IPS DF 4.7 (cell line): ENCODE measurements at regions not wholly inside any gene's neighbourhood (a gene's known extent, or its start where the extent isn't known, plus 50 kb on each side); places are given as distances from the start of the nearest gene placed in this dataset.

Source experiments
- DNase-seq: peaks from one replicate; pipeline ENCODE4 v3.0.0-alpha.2; 2013; ENCODE audit warnings: low spot score; ENCODE audit errors: extremely low read depth

- no peak for DNase-seq
Measured at GRCh38 chrX:69278031-69278687, 112.9 kb upstream of the PJA1 start.

GRCh38 chrX:69277369-69277990, 112.2 kb upstream of the PJA1 start:
- DNase-seq: no peak

DNA sequence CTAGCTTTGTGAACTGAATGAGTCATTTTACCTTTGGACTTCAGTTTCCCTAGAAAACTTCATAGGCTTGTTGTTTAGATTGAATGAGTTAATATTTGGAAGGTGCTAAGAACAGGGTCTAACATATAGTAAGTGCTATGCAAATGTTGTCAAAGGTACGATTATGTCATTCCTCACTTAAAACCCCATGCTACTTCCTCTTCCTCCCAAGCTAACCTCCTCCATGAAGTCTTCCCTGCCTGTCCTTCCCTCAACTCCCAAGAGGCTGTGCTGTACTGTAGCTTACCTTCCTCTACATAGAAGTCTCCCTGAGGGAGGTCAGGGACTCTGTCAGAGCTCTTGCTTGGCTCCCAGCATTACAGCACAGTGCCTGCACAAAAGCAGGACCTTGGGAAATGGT, 103.4 kb upstream of the PJA1 start:
- no peak for DNase-seq

DNA sequence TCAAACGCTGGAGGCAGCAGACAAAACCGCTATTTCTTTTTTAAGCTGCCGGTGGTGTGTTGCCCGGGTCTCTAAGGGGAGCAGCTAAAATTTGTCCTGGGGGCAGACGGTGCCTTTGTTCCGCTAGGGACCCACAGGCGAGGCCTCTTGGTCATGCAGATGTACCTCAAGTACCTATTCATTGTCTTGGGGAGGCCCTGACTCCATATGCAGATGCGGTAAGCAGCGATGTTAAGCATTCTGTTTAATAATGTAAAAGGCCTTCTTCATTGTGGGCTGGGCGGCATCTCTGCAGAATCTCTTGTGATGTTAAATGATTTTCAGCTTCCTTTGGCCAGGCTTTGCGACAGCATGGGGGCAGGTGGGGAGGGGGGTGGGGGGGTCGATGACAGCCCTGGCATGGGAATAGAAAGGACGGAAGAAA, 98.9 kb upstream of the PJA1 start:
- DNase-seq: peak; percentile 49

- no peak for DNase-seq
Measured at GRCh38 chrX:69263251-69263820, 98.1 kb upstream of the PJA1 start.

DNA sequence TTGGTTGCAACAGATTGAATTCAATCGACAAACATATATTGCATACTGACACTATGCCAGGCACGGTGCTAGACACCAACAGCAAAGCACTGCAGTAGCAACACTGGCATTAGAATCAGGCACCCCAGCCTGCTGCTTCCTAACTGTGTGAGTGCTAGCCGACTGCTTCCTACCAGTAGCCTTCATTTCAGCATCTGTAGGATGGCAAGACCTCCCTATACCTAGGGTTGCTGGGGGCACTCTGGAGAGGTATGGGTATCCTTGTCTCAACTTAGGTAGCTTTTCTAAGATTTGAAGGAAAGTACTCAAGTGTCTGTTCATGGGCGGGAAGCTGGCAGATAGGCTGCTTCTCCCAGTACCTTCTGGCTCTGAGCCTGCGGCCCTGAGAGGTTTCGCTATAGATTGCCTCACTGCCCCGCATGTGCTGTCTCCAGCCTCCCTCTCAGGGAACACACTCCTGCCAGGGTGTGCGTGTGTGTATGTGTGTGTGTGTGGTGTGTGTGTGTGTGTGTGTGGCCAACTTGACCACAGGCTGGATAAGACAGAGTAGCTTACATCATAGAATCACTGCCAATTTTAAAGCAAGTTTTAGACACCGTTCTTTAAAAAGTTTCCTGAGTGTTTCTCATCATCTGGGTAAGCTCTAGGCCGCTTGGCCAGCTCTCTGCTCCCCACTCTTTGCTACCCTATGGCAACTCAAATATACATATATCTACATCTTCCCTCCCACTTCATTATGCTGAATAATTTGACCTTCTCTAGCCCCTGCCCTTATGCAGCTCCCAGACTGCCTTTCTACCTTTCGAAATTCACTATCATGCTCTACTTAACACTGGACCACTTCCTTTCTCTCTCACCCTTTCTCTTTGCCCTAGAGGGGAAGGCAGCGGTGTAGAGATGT, 97.0 kb upstream of the PJA1 start:
- DNase-seq: no peak

- no peak for DNase-seq
Measured at GRCh38 chrX:69260169-69260568, 94.9 kb upstream of the PJA1 start.

GRCh38 chrX:69258893-69259292, 93.6 kb upstream of the PJA1 start:
- DNase-seq: no peak

GRCh38 chrX:69257499-69258127, 92.4 kb upstream of the PJA1 start:
- DNase-seq: no peak

DNA sequence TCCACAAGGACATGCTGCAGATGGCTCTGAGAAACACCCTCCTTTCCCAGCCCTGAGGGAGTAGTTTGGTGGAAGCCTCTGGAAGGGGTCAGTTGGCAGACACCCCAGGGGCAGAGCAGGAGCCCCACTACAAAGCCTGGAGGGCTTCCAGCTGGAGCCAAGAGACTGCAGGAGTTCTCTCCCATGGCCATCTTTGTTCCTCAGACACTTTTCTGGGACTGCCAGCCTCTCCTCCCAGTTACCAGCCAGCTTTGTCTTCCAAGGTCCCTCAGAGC, 91.0 kb upstream of the PJA1 start:
- DNase-seq: no peak

DNA sequence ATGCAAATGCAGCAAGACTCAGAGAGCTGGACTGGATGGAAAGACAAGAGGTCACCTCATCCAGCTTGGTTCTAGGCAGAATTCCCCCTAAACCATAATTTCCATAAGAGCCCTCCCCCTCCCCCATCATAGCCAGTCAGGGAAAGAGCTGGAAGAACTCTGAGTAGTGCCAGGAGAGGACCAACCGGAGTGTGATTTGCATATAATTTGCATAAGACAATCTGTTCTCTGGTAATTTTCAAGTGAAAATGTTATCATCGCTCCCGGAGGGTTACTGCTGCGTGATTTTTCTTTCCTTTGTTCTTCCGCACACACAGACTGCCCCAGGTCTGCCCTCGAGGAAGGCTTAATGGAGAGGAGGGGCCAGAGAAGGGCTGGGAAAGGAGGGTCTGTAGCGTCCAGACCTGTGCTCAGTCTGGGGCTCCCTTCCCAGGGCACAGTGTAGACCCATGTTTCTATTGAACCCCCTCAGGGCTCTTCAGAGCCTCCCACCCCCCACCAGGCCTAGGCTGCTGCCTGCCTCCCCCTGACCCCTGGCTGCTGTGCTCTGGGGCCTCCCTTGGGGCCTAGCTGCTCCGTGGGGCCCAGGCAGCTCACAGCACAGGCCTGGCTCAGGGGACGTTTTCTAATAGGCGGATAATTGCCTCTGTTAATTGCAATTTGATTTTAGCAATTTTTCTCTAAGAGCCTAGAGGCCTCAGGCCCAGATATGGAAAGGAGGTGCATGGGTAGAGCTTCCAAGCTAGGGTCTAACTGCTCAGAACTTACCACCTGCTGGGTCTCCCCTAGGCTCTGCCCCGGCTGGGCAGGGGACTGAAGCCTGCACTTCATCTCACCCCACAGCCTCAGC, 90.4 kb upstream of the PJA1 start:
- DNase-seq: no peak

- DNase-seq: no peak
Measured at GRCh38 chrX:69253821-69254220, 88.6 kb upstream of the PJA1 start.

GRCh38 chrX:69243276-69243675, 78.0 kb upstream of the PJA1 start:
- DNase-seq: no peak

DNA sequence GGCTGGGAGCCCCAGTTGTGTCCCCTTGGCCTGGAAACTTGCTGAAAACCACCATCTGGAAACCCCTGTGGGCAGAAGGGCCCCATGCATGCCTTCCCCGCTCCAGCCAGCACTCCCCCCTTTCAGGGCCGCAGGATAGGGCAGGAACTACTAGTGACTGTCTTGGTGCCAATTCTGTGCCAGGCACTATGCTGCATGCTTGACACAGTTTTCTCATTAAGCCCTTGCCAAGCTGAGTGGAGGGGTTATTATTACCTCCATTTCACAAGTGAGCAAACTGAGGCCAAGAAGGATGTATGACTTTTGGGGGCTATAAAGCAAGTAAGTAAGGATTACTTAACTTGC, 73.6 kb upstream of the PJA1 start:
- DNase-seq: no peak

DNA sequence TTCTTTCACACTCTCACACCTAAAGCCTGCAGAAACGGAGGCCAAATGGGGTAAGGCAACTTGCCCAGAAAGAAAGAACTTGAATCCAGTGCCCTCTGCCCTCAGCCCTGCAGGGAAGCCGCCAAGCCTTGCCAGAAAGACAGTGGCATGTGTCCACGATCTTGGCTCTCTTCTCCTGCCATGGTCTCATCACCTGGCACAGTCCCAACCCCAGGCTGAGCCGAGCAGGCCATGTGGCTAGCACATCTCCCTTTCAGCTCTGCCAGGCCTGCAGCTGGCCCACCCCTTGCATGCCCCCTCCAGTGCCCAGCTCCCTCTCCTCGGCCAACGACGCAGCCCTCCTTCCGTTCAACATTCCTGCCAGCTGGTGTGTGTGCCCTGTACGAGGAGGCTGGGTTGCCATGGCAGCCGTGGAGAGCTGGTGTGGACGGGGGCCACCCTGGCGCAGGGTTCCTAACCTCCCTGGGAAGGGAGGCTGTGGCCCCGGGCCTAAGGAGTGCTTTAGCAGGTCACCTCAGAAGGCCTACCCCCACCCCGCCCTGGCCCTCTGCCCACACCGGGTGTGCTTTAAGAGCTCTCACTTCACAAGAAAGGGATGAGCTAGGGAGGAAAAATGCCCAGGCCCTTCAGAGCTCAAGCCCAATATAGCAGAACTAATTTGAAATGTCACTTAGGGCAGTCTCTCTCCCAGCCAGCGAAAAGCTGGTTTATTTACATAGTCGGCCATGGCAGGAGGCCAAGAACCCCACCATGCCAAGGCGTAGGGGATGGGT, 73.0 kb upstream of the PJA1 start:
- DNase-seq: no peak

- no peak for DNase-seq
Measured at GRCh38 chrX:69237236-69237635, 72.0 kb upstream of the PJA1 start.

- no peak for DNase-seq
Measured at GRCh38 chrX:69236641-69237040, 71.4 kb upstream of the PJA1 start.

GRCh38 chrX:69234624-69235023, 69.4 kb upstream of the PJA1 start:
- no peak for DNase-seq

DNA sequence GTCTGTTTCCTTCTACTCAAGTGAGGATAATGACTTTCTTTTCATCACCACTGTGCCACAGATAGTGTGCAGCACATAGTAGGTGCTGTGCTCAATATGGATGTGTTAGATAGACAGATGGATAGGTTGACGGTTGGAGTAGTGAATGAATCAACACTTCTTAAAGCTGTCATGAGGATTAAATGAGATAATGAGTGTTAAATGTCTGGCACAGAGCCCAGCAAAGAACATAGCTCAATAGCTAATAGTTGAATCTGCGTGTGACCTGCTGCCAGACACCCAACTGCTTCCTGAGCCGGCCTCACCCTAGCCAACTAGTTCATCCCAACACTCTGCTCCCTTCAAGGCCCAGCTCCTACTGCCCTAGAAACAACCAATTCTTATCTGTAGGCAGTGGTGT, 67.7 kb upstream of the PJA1 start:
- DNase-seq: no peak

GRCh38 chrX:69231903-69232302, 66.7 kb upstream of the PJA1 start:
- no peak for DNase-seq
